ENCODE measurements at regions not wholly inside any gene's neighbourhood (a gene's known extent, or its start where the extent isn't known, plus 50 kb on each side); places are given as distances from the start of the nearest gene placed in this dataset.
"Not testable (repeated sequence)": the region's sequence is repeated elsewhere in the genome, so short reads cannot be mapped to it uniquely, and the experiment has no call there.

DNA sequence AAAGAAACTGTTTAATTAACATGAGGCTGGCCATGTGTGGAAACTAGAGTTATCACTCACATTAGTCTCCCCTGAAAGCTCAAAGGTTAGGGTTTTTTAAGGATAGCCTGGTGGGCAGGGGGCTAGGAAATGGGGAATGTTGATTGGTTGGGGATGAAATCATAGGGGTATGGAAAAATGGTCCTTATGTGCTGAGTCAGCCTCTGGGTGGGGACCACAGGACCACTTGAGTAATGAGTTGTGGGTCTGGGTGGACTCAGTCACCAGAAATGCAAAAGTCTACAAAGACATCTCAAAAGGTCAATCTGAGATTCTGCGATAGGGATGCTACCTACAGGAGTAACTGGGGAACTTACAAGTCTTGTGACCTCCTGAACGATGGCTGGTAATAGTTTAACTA is 362.8 kb downstream of the DMAC1 start:
- no peak for DNase-seq (ENCODE audit: missing footprints)
- no peak for ATAC-seq
- intact Hi-C loops (cut with DNase I) = no loop called here

DNA sequence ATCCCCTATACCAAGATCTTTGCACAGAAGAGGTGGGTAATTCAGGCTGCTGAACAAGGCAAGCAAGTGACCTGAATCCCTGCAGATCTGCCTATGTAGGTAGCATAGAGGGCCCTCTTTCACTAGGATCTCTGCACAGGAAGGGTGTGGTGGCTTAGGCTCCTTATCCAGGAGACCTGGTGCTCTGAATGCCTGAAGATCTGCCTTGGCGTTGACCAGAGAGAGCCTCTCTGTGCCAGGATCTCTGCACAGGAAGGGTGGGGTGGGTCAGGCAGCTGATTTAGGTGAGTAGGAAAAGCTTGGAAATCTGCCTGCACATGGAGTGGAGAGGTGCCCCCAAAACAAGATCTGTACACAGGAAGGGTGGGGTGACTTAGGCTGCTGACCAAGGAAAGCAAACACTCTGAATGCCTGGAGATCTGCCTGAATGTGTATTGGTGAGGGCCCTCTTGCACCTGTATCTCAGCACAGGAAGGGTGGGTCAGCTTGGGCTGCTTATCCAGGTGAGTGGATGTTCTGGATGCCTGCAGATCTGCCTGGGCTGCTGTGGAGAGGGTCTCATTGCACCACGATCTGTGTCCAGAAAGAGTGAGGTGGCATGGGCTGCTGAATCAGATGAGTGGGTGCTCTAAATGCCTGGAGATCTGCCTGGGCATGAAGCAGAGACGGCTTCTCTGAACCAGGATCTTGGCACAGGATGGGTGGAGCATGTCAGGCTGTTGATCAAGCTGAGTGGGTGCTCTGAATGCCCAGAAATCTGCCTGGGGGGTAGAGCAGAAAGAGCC is 365.9 kb downstream of the DMAC1 start:
- no peak for DNase-seq (ENCODE audit: missing footprints)
- no peak for ATAC-seq

DNA sequence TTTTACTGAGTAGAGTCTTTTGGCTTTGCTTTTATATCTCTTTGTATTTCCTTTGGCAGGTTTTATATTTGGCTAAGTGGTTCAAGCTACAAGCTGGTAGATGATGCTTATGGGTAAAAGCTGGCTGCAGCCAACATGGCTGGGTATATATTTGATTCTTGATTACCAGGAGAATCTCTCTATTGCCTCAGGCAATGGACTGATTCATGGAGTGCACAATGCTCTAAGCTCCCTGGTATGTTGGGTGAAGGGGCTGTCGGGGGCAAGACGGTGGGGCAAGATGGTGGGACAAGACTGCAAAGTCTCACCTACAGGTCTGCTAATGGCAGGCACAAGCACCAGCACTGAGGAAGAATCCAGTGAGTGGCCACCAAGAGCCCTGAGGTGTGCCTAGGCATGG is 366.6 kb downstream of the DMAC1 start:
- DNase-seq (ENCODE audit: missing footprints) (no peak), ATAC-seq (no peak)
- intact Hi-C loops (cut with DNase I) = no loop called here

More for the DNA sequence above, 365.9 kb downstream of the DMAC1 start:
- intact Hi-C loops (cut with DNase I) = no loop called here

DNA sequence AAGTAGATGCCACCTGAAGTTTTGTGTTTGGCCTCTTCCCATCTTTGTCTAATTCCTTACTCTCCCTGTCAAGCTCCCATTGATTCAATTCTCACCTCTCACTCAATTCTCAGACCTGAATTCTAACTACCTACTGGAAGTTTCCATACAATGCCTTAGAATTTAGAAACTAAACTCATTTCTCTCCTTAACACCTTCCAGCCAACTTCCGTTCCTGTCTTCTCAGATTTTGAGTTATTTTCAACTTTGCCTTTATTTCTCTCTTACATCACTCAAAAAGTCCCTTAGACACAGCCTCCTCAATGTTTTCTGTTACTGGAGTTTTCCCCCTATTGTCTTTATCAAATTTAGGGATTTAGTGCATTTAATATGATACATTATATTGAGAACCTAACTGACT is 382.2 kb downstream of the DMAC1 start:
- DNase-seq (ENCODE audit: missing footprints); ATAC-seq; intact Hi-C loops (cut with DNase I): not testable (repeated sequence)

DNA sequence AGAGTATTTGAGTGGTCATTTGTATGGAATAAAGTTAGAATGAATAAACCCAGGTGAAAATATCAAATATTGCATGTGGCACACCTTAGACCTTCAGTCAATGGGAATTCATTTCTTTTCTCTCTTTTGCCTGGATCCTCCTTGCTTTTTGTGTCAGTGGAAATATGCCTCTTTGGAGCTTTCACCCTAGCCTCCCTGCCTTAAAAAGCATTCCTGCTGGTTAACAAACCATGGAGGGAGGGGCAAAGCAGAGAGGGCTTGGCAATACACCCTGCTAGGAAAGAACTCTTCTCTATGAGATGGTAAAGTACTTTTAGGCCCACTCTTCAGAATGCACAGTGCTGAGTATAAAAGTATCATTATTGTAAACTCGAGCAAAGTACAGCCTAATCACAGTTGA is 383.7 kb downstream of the DMAC1 start:
- intact Hi-C loops (cut with DNase I) = no loop called here
- no peak for DNase-seq (ENCODE audit: missing footprints)
- ATAC-seq = no peak

DNA sequence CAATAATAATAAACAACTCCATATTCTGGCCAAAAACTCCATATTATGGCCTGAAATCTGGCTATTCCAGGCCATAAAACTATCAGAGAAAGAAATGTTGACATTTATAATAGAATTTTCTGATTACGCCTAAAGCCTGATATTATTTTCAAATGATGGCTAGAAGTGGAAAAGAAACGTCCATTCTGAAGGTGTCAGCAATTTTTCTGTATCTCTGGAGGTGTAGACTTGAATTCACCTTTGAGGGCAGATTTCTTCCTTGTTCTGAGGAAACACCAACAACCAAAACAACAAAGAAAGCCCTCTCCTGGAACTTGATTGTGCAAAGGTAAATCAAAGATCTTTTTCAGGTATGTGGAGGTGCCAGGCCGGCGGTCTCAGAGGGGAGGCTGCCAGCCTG is 390.7 kb downstream of the DMAC1 start:
- ATAC-seq (no peak), DNase-seq (ENCODE audit: missing footprints) (no peak)
- intact Hi-C loops (cut with DNase I) = no loop called here

DNA sequence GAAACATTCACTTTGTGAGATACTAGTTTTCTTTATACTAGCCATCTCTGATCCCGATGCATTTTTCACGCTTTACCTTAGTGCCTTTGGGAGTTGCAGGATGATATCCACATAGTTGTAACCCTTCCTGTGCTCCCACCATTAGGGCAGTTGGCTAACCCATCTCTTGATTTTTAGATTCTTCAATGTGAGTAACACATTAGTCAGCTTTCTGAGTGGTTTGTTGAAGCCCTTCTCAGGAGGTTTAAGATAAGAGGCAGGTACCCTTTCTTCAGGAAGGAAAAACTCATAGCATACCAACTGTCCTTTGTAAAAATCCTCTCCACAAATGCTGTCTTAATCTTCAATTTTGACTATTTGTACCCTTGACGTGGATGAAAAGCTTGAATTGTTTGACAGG is 392.3 kb downstream of the DMAC1 start:
- no peak for ATAC-seq
- intact Hi-C loops (cut with DNase I) = no loop called here
- DNase-seq (ENCODE audit: missing footprints) = no peak

DNA sequence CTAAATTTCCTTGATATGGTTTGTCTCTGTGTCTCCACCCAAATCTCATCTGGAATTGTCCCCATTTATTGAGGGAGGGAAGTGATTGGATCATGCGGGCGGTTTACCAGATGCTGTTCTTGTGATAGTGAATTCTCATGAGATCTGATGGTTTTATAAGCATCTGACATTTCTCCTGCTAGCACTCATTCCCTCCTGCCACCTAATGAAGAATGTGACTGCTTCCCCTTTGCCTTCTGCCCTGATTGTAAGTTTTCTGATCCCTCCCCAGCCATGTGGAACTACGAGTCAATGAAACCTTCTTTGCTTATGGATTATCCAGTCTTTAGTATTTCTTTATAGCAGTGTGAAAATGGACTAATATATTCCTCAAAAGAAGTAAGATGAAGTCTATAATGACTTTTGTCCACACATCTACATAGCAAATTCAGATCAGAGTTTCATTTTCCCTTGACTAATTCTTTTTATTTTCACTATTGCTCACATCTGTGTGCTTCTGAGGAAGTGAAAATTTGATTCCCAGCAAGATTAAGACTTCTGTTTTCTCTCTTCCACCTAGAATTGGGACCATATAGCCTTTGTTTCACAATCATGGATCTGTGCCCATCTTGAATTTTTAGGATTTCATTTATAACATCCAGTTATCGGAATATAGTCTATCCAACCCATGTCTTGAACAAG is 393.5 kb downstream of the DMAC1 start:
- no peak for DNase-seq (ENCODE audit: missing footprints)
- intact Hi-C loops (cut with DNase I) = no loop called here
- ATAC-seq = no peak

DNA sequence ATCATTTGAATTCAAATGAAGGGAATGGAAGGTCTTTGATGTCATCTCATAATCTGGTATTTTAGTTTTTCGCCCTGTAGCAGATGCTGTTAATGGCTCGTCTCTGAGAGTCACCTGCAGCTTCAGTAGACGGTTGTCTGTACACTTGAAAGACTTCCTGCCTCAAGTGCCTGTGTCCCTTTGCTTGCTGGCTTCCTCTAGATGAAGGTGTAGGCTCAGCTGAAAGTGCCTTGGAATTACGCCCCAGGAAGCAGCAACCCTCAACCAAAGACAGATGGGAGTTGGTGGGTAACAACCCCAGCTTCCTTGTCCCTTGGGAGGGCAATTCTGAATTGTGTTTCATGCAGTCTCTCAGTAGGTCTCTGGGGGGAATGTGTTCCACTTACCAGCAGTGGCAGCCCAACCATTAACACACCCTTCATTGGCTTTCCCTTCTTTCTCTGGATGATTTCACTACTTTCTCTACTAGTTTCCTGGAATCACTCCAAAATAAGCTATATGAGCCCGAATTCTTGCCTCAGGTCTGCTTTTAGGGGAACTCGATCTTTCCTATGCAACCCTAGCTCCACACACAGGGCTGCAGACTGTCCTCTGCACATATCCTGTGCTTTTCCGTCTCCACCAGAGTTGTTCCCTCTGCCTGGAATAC is 395.6 kb downstream of the DMAC1 start:
- ATAC-seq (no peak), DNase-seq (ENCODE audit: missing footprints) (no peak)
- intact Hi-C loops (cut with DNase I) = loop anchor here (2.0 kb wide), 1 partner anchor 133 kb away; no protein-coding TSS in a partner anchor

DNA sequence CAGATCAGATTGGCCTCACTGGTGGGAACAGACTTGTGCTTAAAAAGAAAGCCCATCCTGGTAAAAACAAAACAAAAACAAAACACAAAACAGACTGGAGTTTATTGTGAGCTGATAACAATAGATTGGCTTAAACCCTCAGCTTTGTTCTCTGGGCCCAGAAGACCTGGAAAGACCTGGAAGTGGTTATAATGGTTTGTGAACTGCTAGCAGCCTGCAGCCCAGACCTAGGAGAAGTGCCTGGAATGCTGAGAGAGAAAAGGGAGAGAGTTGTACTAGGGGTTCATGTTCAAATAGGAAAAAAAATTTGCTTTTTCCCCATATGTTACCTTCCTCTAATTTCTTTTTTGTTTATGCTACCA is 396.6 kb downstream of the DMAC1 start:
- intact Hi-C loops (cut with DNase I) = loop anchor here (2.0 kb wide), 1 partner anchor 134 kb away; no protein-coding TSS in a partner anchor
- ATAC-seq = no peak
- DNase-seq (ENCODE audit: missing footprints) = no peak

DNA sequence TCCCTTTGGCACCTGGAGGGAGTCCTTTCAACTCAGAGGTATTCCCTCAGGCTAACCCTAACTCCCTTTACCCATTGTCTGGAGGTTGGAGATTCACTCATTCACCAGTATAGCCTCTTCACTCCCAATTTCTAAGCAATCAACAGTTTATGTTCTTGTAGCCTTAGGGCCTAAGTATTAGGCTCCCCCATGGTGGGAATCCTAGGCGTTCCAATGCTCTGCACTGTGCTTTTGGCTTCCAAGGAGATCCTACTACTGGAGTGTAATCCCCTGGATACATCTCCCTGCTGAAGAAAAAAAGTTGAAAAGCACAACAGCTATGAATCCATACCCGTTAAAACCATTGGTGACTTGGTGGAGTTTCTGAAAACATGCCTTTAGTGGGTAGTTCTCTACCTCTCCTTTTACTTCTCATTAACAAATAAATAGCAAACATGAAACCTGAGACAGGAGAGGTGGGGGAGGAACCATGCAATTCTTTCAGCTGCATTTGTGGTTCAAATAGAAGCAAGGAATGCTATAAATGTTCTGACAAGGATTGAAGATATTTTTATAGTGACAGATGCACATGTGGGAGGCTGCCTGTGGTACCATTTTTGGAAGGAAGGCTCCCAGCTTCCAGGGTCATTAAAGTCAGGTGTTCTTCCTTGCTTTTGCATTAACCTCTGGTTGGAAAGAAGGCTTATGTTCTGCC is 397.1 kb downstream of the DMAC1 start:
- ATAC-seq (no peak), DNase-seq (ENCODE audit: missing footprints) (no peak)
- intact Hi-C loops (cut with DNase I) = loop anchor here (2.0 kb wide), 1 partner anchor 134 kb away; no protein-coding TSS in a partner anchor

DNA sequence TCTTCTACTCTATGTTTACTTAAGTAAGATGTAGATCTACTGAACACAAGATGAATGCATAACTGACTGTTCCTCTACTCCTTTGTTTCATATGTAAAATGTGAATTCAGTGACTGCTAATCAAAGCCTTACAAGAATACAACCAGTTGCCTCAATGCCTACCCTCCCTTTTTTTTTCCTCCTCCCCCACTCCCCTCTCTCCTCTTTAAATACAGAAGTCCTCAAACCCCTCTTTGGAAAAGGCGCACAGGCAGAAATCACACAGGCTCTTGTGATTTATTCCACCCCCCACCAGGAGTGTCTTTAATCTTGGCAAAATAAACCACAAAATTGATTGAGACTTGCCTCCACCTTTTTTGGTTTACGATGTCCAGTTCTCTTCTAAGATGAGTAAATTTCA is 398.5 kb downstream of the DMAC1 start:
- DNase-seq (ENCODE audit: missing footprints) = no peak
- no peak for ATAC-seq
- intact Hi-C loops (cut with DNase I) = no loop called here

DNA sequence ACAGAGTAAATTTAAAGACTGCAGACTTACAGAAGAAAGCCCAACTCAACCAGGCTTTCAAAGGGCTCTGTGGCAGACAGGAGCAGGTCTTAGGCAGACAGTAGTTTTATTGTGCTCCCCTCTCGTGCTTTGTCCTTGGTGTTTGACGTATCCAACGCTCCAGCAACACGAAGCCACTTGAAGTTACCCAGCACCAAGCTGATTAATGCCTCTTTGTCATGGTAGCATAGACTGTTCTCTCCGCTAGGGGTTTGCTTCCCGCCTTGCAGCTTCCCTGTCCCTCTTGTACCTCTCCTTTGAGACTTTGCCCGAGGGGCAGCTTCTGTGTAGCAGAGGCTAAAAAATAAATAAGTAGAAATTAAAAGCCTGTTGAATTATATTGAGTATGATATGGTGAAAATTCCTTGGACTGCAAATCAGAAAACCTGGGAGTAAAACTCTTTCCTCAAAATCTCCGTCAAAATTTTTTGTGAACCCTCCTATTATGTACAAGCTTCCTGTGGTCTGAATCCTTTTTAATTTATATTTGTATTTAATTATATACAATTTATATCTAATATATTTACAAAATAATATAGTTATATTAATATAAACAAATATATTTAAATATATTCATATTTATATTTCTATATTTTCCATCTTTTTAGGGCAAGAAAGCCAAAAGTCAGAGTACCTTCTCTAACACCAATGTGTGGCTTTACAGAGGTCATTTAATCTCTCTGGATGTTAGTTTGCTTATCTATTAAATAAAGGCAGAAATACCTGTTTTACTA is 405.4 kb downstream of the DMAC1 start:
- ATAC-seq (no peak), DNase-seq (ENCODE audit: missing footprints) (no peak)
- intact Hi-C loops (cut with DNase I) = no loop called here

DNA sequence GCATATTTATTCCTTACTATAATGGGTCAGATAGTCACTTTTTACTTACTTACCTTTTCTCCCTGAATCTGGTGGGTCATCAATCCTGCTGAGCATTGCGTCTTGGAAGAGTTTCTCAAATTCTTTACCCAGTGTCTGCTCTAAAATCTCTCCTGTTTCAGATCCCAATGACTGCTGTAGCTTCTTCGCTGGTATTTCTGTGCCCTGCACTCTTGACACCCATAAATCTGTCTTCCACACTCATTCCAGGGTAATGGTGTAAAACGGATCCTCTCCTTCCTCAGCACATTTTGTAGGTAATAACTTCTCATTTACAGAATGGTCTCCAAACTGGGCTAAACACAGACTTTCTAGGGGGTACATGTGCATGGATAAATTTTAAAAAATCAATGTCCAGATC is 407.4 kb downstream of the DMAC1 start:
- ATAC-seq (no peak), DNase-seq (ENCODE audit: missing footprints) (no peak)
- intact Hi-C loops (cut with DNase I) = no loop called here

DNA sequence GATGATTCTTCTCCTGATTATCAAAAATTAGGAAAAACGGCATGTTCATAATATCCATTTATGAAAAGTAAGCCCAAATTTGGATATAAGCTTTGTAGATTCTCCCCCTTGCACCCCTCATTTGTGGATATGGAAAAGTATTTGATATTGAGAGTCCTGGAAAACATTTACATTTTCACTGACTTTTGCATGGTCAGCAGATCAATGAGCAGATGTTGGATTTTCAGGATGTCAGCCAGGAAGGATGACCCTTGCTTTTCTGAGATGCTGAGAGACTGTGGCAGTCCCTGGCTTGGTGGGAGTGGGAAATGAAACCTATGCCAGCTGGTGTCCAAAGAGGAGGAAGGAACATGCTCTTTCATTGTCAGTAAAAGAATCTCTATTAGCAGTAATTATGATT is 410.8 kb downstream of the DMAC1 start:
- DNase-seq (ENCODE audit: missing footprints) (no peak), ATAC-seq (no peak)
- intact Hi-C loops (cut with DNase I) = no loop called here

DNA sequence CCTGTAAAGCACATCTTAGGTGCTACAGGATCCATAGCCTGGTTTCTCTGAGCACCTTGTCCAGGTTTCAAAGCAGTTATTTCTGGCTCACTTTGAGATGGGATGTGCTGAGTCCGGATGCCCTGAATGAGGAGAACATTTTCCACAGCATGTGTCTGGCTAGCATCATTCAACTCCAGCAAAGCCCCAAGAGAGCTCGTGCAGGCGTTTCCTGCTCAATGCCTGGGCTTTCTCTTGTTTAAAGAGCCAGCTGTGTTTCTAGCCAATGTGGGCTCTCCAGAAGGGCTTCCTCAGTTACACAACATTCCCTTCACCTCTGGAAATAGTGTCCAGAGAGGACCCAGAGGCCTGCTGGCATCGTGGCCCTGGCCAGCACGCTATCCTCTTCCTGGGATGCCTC is 411.7 kb downstream of the DMAC1 start:
- peak; percentile 82 for ATAC-seq
- intact Hi-C loops (cut with DNase I) = no loop called here
- DNase-seq (ENCODE audit: missing footprints) = no peak

DNA sequence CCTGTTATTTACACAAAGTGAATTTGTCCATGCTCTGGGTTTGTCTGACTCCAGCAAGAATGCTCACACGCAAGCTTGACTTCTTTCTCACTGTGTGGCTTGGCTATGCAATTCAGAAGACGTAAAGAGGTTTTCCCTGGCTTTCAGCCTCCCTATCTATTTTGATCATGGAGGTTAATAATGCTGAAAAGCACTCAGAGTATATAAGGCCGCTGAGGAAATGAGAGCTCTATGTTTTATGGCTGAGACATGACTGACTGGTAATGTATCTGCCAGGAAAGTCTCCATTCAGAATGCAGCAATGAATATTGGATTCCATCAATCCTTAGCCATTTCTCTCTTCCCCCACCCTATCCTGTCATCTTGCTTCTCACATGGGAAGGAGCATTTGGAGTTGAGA is 417.3 kb downstream of the DMAC1 start:
- no peak for DNase-seq (ENCODE audit: missing footprints)
- intact Hi-C loops (cut with DNase I) = no loop called here
- ATAC-seq = no peak

DNA sequence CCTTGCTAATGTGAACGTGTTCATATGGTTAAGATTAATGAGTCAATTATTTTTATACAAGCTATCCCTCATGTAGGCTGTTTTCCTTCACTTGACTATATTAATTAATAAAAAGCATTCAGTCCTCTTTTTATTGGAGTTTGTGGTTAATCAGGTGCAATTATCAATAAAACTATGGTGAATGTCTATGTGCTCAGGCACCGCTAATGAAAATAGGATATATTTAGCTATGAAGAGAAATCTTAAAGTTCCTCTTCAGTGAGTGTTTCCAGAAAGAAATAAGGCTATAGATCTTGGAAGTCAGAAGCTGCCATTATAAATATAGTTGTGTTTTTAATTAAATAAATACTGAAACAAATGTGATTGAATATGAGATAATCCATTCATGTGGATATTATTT is 422.1 kb downstream of the DMAC1 start:
- DNase-seq (ENCODE audit: missing footprints) (no peak), ATAC-seq (no peak)
- intact Hi-C loops (cut with DNase I) = no loop called here

DNA sequence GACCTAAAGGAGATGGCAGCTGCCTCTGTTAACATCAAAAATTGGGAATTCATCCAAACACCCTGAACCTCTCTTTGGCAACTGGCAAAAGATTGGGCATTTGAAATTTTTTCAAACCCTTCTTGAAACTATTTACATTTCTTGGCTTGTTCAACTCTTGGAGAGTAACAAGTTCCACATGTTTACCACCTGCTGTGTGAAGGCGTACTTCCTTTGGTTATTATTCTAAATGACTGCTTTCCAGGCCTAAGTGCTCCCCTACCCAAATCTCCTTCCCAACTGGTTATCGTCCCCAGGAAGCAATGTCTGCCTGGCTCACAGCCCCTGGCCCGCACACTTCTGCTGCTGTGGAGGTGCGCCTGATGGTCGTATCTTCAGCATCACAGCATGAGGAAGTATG is 422.7 kb downstream of the DMAC1 start:
- ATAC-seq (no peak), DNase-seq (ENCODE audit: missing footprints) (no peak)
- intact Hi-C loops (cut with DNase I) = no loop called here

Data from Right ventricle myocardium inferior (tissue), 1 donor.